Aorta (tissue), 5 donors: ENCODE measurements at regions not wholly inside any gene's neighbourhood (a gene's known extent, or its start where the extent isn't known, plus 50 kb on each side); places are given as distances from the start of the nearest gene placed in this dataset.

Source experiments
- ATAC-seq: fragments of 200-7000 bp; cut with Tn5 transposase; one replicate; pipeline ENCODE4 v1.9.1; 2022; ENCODE audit warnings: moderate library complexity; ENCODE audit not compliant: low FRiP score
- DNase-seq, 2 donors: peaks; one replicate each; pipeline ENCODE4 v3.0.0-alpha.2; 2020
- H3K27ac ChIP-seq, 2 donors: one replicate each; pipeline ENCODE4 v1.5.1; 2013; ENCODE audit warnings: low read length in 2 of 2, mild to moderate bottlenecking in 2 of 2, moderate library complexity in 2 of 2, control low read depth in 1 of 2, inconsistent platforms in 1 of 2, low read depth in 1 of 2
- H3K27me3 ChIP-seq, 2 donors: one replicate each; pipeline ENCODE4 v1.6.1; 2013; ENCODE audit warnings: control low read depth in 1 of 2, low read length in 1 of 2, mild to moderate bottlenecking in 1 of 2, moderate library complexity in 1 of 2; ENCODE audit not compliant: insufficient read depth in 2 of 2, control insufficient read depth in 1 of 2
- H3K36me3 ChIP-seq, 2 donors: one replicate each; pipeline ENCODE4 v1.6.1; 2013; ENCODE audit warnings: control low read depth in 1 of 2, low read length in 1 of 2, mild to moderate bottlenecking in 1 of 2; ENCODE audit not compliant: insufficient read depth in 2 of 2, control insufficient read depth in 1 of 2
- H3K4me1 ChIP-seq, 2 donors: one replicate each; pipeline ENCODE4 v1.6.1; 2013; ENCODE audit warnings: low read length in 2 of 2, control low read depth in 1 of 2, mild to moderate bottlenecking in 1 of 2, moderate library complexity in 1 of 2; ENCODE audit not compliant: insufficient read depth in 2 of 2, control insufficient read depth in 1 of 2
- H3K4me3 ChIP-seq, 2 donors: one replicate each; pipeline ENCODE4 v1.5.1; 2013; ENCODE audit warnings: low read length in 2 of 2, control low read depth in 1 of 2, mild to moderate bottlenecking in 1 of 2
- H3K9me3 ChIP-seq: one replicate; pipeline ENCODE4 v1.6.1; 2013; ENCODE audit warnings: mild to moderate bottlenecking, low read length; ENCODE audit not compliant: control insufficient read depth
- WGBS, 2 donors: extraction: QIAGEN DNeasy Blood & Tissue Kit; methylation state at CpG; one replicate each; pipeline ENCODE4 v1.1.7; 2013; 5-methylcytosine and 5-hydroxymethylcytosine counted together
- intact Hi-C, 2 donors: fragments of 100-400 bp; cut with DNase I; formaldehyde crosslinking; loops; one replicate each; pipeline versions ENCODE4 v1.14.2 to v1.15.0; 2022
- donor health status: healthy with polysubstance abuse.
- donor health status: Bipolar disorder and iron deficiency.
- donor health status: DM: no; HTN: no; CAD: no.
- donor health status: DM: no; HTN: no; CAD: no.
- donor health status: DM: yes; HTN: yes; CAD: no.

- Histone ChIP-seq H3K27ac (no peak overlapping the region), H3K4me1 (peaks cover 0 to 2% of the 10 kb centered on the region in 2 donors), H3K27me3 (no peaks in the 10 kb centered on the region), H3K9me3 (no peaks in the 10 kb centered on the region), H3K4me3 (no peak overlapping the region), H3K36me3 (no peaks in the 10 kb centered on the region)
- ATAC-seq (no peak), DNase-seq (no peak)
- 93 to 96% methylated on average over 3 of the region's 3 CpGs for WGBS, 2 donors
- intact Hi-C loops: no loop called here
Measured at GRCh38 chr2:150417278-150417677, 70.2 kb downstream of the RND3 start.

DNA sequence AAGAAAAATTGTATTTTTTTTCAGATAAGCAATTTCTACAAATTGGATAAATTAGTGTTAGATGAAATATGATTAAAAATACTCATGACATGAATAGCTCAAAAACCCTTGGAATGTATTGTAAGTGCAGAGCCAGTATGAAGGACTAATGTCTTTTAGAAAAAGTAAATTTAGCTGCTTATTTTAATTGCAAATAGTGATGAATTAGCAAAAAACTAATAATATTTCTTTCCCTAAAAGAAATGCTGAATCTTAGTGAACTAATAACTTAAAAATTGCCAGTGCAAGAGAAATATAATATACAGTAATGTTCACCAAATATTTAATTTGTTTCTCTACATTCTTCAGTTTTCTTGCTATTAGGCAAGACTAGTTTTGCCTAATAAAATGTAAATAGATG lies 72.4 kb downstream of the RND3 start:
- Histone ChIP-seq H3K4me3 (no peak overlapping the region), H3K27ac (no peak overlapping the region), H3K4me1 (no peaks in the 10 kb centered on the region), H3K27me3 (no peaks in the 10 kb centered on the region), H3K36me3 (no peaks in the 10 kb centered on the region), H3K9me3 (no peaks in the 10 kb centered on the region)
- ATAC-seq: no peak
- intact Hi-C loops: no loop called here
- no peak for DNase-seq

GRCh38 chr2:150413910-150414309 lies 73.6 kb downstream of the RND3 start:
- WGBS, 2 donors: 85 to 94% methylated on average over 2 of the region's 2 CpGs
- no peak overlapping the region for H3K27ac ChIP-seq
- no peaks in the 10 kb centered on the region for H3K4me1 ChIP-seq
- no peaks in the 10 kb centered on the region for H3K27me3 ChIP-seq
- ATAC-seq (no peak), DNase-seq (no peak)
- no peaks in the 10 kb centered on the region for H3K9me3 ChIP-seq
- H3K36me3 ChIP-seq: no peaks in the 10 kb centered on the region
- intact Hi-C loops: no loop called here
- no peak overlapping the region for H3K4me3 ChIP-seq

DNA sequence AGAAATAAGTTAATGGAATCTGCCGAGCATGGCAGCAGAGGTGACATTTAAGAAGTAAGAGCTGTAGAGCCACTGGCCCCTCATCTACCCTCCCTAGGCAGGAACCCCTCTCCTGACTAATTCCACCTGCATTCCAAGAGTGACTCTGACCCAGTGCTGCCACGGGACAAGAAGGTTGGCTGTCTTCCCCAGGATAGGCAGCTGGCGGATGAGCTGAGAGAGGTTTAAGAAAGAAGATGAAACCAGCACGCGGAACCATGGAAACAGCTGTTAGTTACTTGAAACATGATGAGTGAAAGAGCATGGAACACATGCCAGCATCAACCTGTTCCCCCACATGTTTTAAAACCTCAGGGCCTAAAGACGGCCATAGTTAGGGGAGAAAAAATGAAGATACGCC lies 74.1 kb downstream of the RND3 start:
- H3K4me3 ChIP-seq: no peak overlapping the region
- DNase-seq (no peak), ATAC-seq (no peak)
- 96% methylated on average over 7 of the region's 7 CpGs for WGBS, 2 donors
- no peaks in the 10 kb centered on the region for H3K4me1 ChIP-seq
- H3K36me3 ChIP-seq: no peaks in the 10 kb centered on the region
- H3K27me3 ChIP-seq: no peaks in the 10 kb centered on the region
- H3K9me3 ChIP-seq: no peaks in the 10 kb centered on the region
- intact Hi-C loops: no loop called here
- no peak overlapping the region for H3K27ac ChIP-seq

- no peaks in the 10 kb centered on the region for H3K4me1 ChIP-seq
- no peak overlapping the region for H3K4me3 ChIP-seq
- no peak for ATAC-seq
- H3K9me3 ChIP-seq: no peaks in the 10 kb centered on the region
- no peak overlapping the region for H3K27ac ChIP-seq
- 79 to 83% methylated on average over 3 of the region's 3 CpGs for WGBS, 2 donors
- DNase-seq: no peak
- H3K36me3 ChIP-seq: no peaks in the 10 kb centered on the region
- intact Hi-C loops: no loop called here
- no peaks in the 10 kb centered on the region for H3K27me3 ChIP-seq
Measured at GRCh38 chr2:150410809-150411208, 76.7 kb downstream of the RND3 start.

DNA sequence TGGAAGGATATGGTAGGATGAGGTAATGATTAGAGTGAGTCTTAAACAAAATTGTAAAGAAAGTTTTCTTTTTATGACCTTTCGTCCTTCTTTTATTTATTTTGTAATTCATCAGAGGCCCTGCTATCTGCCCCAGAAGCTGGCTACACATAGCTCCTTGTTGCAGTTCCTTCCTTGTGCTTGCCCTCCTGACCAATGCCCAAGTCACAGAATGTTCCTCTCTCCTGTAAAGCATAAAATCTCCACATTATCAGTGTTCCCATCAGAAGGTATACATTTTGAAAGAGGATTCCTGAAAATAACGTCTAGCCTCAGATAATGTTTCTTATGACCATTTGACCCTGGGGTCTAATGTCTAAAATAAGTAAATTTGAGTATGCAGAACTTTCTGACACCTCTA lies 78.3 kb downstream of the RND3 start:
- Histone ChIP-seq H3K27ac (no peak overlapping the region), H3K4me1 (no peaks in the 10 kb centered on the region), H3K36me3 (no peaks in the 10 kb centered on the region), H3K27me3 (no peaks in the 10 kb centered on the region), H3K9me3 (no peaks in the 10 kb centered on the region), H3K4me3 (no peak overlapping the region)
- ATAC-seq (no peak), DNase-seq (no peak)
- intact Hi-C loops: no loop called here
- WGBS, 2 donors: 55 to 59% methylated on average over 2 of the region's 2 CpGs

DNA sequence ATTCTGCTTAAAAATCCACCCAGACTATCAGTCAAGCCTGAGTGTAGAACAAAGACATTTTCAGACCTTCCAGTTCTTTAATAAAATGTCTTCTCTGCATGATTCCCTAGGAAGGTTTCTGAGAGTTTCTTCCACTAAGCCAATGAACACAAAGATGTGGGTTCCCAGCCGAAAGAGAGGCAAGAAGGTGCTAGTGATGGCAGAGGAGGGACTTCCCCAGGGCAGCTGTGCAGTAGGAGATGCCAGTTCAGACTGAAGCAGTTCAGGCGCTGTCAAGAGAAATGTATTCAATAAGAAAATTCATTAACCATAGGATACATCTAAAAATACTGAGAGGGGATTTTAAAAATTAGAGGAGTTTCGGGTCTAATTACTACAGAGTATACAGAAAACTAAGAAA lies 83.3 kb downstream of the RND3 start:
- Histone ChIP-seq H3K4me3 (no peak overlapping the region), H3K27me3 (no peaks in the 10 kb centered on the region), H3K36me3 (no peaks in the 10 kb centered on the region), H3K4me1 (no peaks in the 10 kb centered on the region), H3K27ac (no peak overlapping the region), H3K9me3 (no peaks in the 10 kb centered on the region)
- no peak for ATAC-seq
- intact Hi-C loops: no loop called here
- no peak for DNase-seq
- WGBS, 2 donors: 80% methylated on average over 3 of the region's 3 CpGs

DNA sequence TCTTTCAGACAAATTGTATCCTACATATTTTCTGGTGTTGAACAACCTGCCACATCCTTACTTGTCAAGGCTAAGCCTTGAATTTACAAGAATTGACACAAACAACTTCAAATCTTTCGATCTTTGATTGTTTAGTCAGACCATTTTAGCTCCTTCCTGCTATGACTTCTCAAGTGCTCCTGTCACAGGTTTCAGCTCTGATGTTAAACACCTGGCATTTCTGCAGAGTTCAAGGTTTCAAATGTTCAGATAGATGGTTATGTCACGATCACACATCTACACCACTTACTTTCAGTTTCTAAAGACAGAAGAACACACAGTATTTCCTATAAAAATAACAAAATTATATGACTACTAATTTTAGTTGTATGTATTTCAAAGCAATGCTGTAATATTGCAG lies 84.0 kb downstream of the RND3 start:
- ATAC-seq: no peak
- DNase-seq: no peak
- Histone ChIP-seq H3K27me3 (no peaks in the 10 kb centered on the region), H3K4me3 (no peak overlapping the region), H3K27ac (no peak overlapping the region), H3K36me3 (no peaks in the 10 kb centered on the region), H3K9me3 (no peaks in the 10 kb centered on the region), H3K4me1 (no peaks in the 10 kb centered on the region)
- WGBS, 2 donors: 74 to 75% methylated on average over 2 of the region's 2 CpGs
- intact Hi-C loops: no loop called here

DNA sequence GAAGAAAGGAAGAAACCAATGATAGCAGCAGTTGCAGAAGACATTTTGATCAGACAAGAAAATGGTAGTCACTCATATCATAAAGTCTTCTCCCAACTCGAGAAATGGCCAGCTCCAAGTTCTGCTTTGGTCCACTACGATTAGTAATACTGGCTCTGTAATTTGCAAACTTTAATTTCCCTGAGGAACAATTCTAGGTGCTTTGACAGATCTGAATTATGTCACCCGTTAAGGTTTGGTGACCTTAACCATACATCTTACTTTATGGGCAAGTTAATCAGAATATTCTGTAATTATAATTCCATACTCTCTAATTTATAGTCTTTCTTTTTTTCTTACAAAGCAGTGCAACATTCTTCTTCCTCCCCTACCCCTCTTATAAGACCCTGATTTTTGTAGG lies 84.5 kb downstream of the RND3 start:
- Histone ChIP-seq H3K36me3 (no peaks in the 10 kb centered on the region), H3K27me3 (no peaks in the 10 kb centered on the region), H3K4me1 (no peaks in the 10 kb centered on the region), H3K9me3 (no peaks in the 10 kb centered on the region), H3K4me3 (no peak overlapping the region), H3K27ac (no peak overlapping the region)
- no peak for ATAC-seq
- WGBS, 2 donors: 54 to 67% methylated on average over 3 of the region's 3 CpGs
- DNase-seq: no peak
- intact Hi-C loops: no loop called here
